ENCODE measurements at regions not wholly inside any gene's neighbourhood (a gene's known extent, or its start where the extent isn't known, plus 50 kb on each side); places are given as distances from the start of the nearest gene placed in this dataset.

DNA sequence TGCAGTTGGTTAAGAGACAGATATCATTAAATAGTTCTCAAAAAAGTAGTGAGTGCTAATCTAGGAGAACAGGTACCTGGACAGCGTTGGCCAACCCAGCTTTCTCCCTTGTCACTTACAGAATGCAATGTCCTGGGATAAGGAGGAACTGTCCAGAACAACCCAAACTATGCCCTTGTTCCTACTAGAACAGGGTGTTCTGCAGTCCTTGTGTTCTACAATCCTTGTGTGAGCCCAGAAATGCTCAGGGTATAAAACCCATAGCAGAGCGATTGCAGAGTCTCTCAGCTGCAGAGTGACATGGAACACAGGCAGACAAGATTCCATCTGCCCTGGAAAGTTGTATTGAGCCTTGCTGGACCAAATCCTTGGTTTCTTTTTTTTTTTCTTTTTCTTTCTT is 83.5 kb upstream of the VANGL1 start:
- no peak overlapping the region for H3K56ac ChIP-seq (ENCODE audit: extremely low read depth, insufficient read depth, low read length)
- H3K9me3 ChIP-seq (ENCODE audit: control insufficient read depth, insufficient read depth, low read length), result no peaks in the 10 kb centered on the region
- no peak for ATAC-seq (ENCODE audit: low read depth)
- H2BK5ac ChIP-seq (ENCODE audit: low read depth, low read length, poor library complexity, severe bottlenecking), result no peak overlapping the region
- H3K4me3 ChIP-seq (ENCODE audit: insufficient read depth, low read depth, low read length), result no peak overlapping the region
- H3K9ac ChIP-seq (ENCODE audit: low read depth, low read length), result no peak overlapping the region
- H2BK15ac ChIP-seq (ENCODE audit: low read depth, low read length), result no peak overlapping the region
- no peak overlapping the region for H3K4ac ChIP-seq (ENCODE audit: low read depth, low read length)
- no peak overlapping the region for H3K18ac ChIP-seq (ENCODE audit: low read depth, low read length)
- H2AK9ac ChIP-seq (replicated peaks; ENCODE audit: low read depth, low read length, poor library complexity), result no peak overlapping the region
- H3K27me3 ChIP-seq (ENCODE audit: control insufficient read depth, insufficient read depth, low read length), result peaks cover 7% of the 10 kb centered on the region
- H3K23ac ChIP-seq (ENCODE audit: low read depth, low read length), result no peak overlapping the region
- no peak overlapping the region for H3K14ac ChIP-seq (replicated peaks; ENCODE audit: low read depth, low read length)
- H2BK20ac ChIP-seq (ENCODE audit: low read depth, low read length), result no peak overlapping the region
- H2AK5ac ChIP-seq (ENCODE audit: low read depth, low read length), result no peak overlapping the region
- dilution Hi-C loops (cut with HindIII; ENCODE audit: low sequenced_read_pairs, unreplicated experiment) (no loop called here), intact Hi-C loops (cut with micrococcal nuclease) (no loop called here), in situ Hi-C loops (cut with MboI; ENCODE audit: low sequenced_read_pairs) (no loop called here)
- 75% methylated on average over 1 of the region's 2 CpGs; no CpG with 5 or more reads in 1 of the 2 experiments for WGBS, 2 experiments (ENCODE audit: extremely low coverage in 2 of 2, insufficient read length in 1 of 2)
- H2BK120ac ChIP-seq (ENCODE audit: low read depth, low read length), result no peak overlapping the region
- H2AFZ ChIP-seq (replicated peaks; ENCODE audit: low read length, poor library complexity), result no peak overlapping the region
- CTCF ChIA-PET, result interaction anchor here (1.1 kb wide), 1 partner anchor 20 kb away, joined by 4 read pairs; no protein-coding TSS in a partner anchor
- POLR2A ChIA-PET (ENCODE audit: unreplicated experiment), result no interaction called here
- DNase-seq, result no peak
- no peaks in the 10 kb centered on the region for H3K36me3 ChIP-seq (ENCODE audit: control insufficient read depth, insufficient read depth, low read length)
- peaks cover 3% of the 10 kb centered on the region; the same call in 1 of the 2 replicates for H3K9me1 ChIP-seq (ENCODE audit: insufficient read depth, low read length)
- TF ChIP-seq MAFK (IDR thresholded peaks at IDR 0.05; ENCODE audit: low read depth, low read length), result no peak
- no peak for TF ChIP-seq FOS (IDR thresholded peaks at IDR 0.05; ENCODE audit: low read depth, low read length)
- no peak for TF ChIP-seq CHD1 (IDR thresholded peaks at IDR 0.05; ENCODE audit: low read depth, low read length)
- TF ChIP-seq SMC3 (IDR thresholded peaks at IDR 0.05; ENCODE audit: low read depth, low read length), result no peak
- TF ChIP-seq BHLHE40 (IDR thresholded peaks at IDR 0.05; ENCODE audit: low read depth, low read length), result no peak
- no peak for TF ChIP-seq RCOR1 (IDR thresholded peaks at IDR 0.05; ENCODE audit: insufficient replicate concordance, low read length)
- TF ChIP-seq MXI1 (IDR thresholded peaks at IDR 0.05; ENCODE audit: borderline replicate concordance, low read depth, low read length), result no peak
- no peak for TF ChIP-seq RFX5 (IDR thresholded peaks at IDR 0.05; ENCODE audit: low read depth, low read length)
- TF ChIP-seq NFE2L2 (IDR thresholded peaks at IDR 0.05; ENCODE audit: low read depth, low read length), result no peak
- TF ChIP-seq POLR2A (IDR thresholded peaks at IDR 0.05; ENCODE audit: low read depth, low read length), result no peak
- TF ChIP-seq, protein P1, sequence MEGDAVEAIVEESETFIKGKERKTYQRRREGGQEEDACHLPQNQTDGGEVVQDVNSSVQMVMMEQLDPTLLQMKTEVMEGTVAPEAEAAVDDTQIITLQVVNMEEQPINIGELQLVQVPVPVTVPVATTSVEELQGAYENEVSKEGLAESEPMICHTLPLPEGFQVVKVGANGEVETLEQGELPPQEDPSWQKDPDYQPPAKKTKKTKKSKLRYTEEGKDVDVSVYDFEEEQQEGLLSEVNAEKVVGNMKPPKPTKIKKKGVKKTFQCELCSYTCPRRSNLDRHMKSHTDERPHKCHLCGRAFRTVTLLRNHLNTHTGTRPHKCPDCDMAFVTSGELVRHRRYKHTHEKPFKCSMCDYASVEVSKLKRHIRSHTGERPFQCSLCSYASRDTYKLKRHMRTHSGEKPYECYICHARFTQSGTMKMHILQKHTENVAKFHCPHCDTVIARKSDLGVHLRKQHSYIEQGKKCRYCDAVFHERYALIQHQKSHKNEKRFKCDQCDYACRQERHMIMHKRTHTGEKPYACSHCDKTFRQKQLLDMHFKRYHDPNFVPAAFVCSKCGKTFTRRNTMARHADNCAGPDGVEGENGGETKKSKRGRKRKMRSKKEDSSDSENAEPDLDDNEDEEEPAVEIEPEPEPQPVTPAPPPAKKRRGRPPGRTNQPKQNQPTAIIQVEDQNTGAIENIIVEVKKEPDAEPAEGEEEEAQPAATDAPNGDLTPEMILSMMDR (conservative IDR thresholded peaks at IDR 0.05; ENCODE audit: low read depth, low read length), result no peak
- no peak for TF ChIP-seq RAD21 (IDR thresholded peaks at IDR 0.05; ENCODE audit: low read length)
- TF ChIP-seq, protein P2, sequence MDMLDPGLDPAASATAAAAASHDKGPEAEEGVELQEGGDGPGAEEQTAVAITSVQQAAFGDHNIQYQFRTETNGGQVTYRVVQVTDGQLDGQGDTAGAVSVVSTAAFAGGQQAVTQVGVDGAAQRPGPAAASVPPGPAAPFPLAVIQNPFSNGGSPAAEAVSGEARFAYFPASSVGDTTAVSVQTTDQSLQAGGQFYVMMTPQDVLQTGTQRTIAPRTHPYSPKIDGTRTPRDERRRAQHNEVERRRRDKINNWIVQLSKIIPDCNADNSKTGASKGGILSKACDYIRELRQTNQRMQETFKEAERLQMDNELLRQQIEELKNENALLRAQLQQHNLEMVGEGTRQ (IDR thresholded peaks at IDR 0.05; ENCODE audit: low read depth, low read length), result no peak
- TF ChIP-seq, protein P3, sequence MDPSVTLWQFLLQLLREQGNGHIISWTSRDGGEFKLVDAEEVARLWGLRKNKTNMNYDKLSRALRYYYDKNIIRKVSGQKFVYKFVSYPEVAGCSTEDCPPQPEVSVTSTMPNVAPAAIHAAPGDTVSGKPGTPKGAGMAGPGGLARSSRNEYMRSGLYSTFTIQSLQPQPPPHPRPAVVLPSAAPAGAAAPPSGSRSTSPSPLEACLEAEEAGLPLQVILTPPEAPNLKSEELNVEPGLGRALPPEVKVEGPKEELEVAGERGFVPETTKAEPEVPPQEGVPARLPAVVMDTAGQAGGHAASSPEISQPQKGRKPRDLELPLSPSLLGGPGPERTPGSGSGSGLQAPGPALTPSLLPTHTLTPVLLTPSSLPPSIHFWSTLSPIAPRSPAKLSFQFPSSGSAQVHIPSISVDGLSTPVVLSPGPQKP (IDR thresholded peaks at IDR 0.05; ENCODE audit: borderline replicate concordance, low read depth, low read length), result no peak
- TF ChIP-seq MAZ (IDR thresholded peaks at IDR 0.05; ENCODE audit: borderline replicate concordance, low read depth, low read length), result no peak
- no peak for TF ChIP-seq CEBPB (IDR thresholded peaks at IDR 0.05; ENCODE audit: low read depth, low read length)
- no peak overlapping the region for H4K91ac ChIP-seq (ENCODE audit: insufficient read depth, low read depth, low read length)
- no peak overlapping the region for H4K8ac ChIP-seq (ENCODE audit: low read depth in 2 of 2, low read length in 2 of 2)
- BruUV-seq (replicated peaks), result no TSS peak
- no peak overlapping the region for H4K5ac ChIP-seq (ENCODE audit: low read depth, low read length)
- no peaks in the 10 kb centered on the region for H4K20me1 ChIP-seq (ENCODE audit: insufficient read depth, low read length)
- H3K4me1 ChIP-seq (ENCODE audit: control insufficient read depth, insufficient read depth, low read length), result no peaks in the 10 kb centered on the region; the same call in 1 of the 2 replicates
- H3K27ac ChIP-seq (ENCODE audit: insufficient read depth, low read length), result no peak overlapping the region
- H3K4me2 ChIP-seq (ENCODE audit: low read depth, low read length), result no peak overlapping the region
- no peaks in the 10 kb centered on the region for H3K79me1 ChIP-seq (ENCODE audit: low read depth in 1 of 2, low read length in 2 of 2)

All from IMR-90 (cell line).